Ishikawa (cell line): ENCODE measurements at regions not wholly inside any gene's neighbourhood (a gene's known extent, or its start where the extent isn't known, plus 50 kb on each side); places are given as distances from the start of the nearest gene placed in this dataset.

ENCODE experiments used
- EP300 ChIP-seq: IDR thresholded peaks from 2 replicates; pipeline ENCODE4 v1.6.1; 2012; ENCODE audit warnings: borderline replicate concordance
- TAF1 ChIP-seq: IDR thresholded peaks from 2 replicates; pipeline ENCODE4 v1.6.1; 2012; ENCODE audit warnings: low read depth, mild to moderate bottlenecking
- ZBTB7A ChIP-seq: IDR thresholded peaks from 2 replicates; pipeline ENCODE4 v1.6.1; 2012; ENCODE audit warnings: low read depth

- no peak for TF ChIP-seq ZBTB7A
- no peak for TF ChIP-seq EP300
- TF ChIP-seq TAF1: no peak
Observed at GRCh38 chr3:159245871-159246270, 444.0 kb downstream of the MFSD1 start.
